ENCODE measurements at regions not wholly inside any gene's neighbourhood (a gene's known extent, or its start where the extent isn't known, plus 50 kb on each side); places are given as distances from the start of the nearest gene placed in this dataset.

- TF ChIP-seq NANOG (IDR thresholded peaks at IDR 0.05; ENCODE audit: insufficient read depth, low read depth, low read length, poor library complexity, severe bottlenecking) (no peak), BRCA1 (IDR thresholded peaks at IDR 0.05; ENCODE audit: low read depth, low read length) (no peak), KDM5A (IDR thresholded peaks at IDR 0.05; ENCODE audit: low read length) (no peak), ATF3 (IDR thresholded peaks at IDR 0.05; ENCODE audit: insufficient read depth, low read depth, low read length) (no peak)
Measured at GRCh38 chr9:29066141-29066640, 1492.9 kb upstream of the C9orf72 start (continued).
